Stimulated activated CD4-positive, alpha-beta T cell treated with anti-CD3 and anti-CD28 coated beads, Interleukin-12 subunit alpha, Interleukin-12 subunit beta, amount 100 ng/mL, for 4 hours (primary cell): ENCODE measurements at regions not wholly inside any gene's neighbourhood (a gene's known extent, or its start where the extent isn't known, plus 50 kb on each side); places are given as distances from the start of the nearest gene placed in this dataset.

ENCODE experiments used
- DNase-seq: peaks from one replicate; pipeline ENCODE4 v3.0.0-alpha.2; 2020

DNA sequence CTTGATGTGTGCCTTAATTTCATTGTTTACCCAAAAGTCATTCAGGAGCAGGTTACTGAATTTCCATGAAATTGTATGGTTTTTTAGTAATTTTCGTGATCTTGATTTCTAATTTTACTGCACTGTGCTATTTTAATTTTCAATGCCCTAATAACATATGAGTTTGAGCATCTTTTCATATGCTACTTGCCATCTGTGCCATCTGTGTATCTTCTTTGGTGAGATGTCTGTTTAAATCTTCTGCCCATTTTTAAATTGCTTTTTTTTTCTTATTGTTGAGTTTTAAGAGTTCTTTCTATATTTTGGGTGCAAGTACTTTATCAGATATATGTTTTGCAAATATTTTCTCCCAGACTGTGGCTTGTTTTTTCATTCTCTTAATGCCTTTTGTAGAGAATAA is 165.9 kb downstream of the ST6GAL2 start:
- no peak for DNase-seq

DNA sequence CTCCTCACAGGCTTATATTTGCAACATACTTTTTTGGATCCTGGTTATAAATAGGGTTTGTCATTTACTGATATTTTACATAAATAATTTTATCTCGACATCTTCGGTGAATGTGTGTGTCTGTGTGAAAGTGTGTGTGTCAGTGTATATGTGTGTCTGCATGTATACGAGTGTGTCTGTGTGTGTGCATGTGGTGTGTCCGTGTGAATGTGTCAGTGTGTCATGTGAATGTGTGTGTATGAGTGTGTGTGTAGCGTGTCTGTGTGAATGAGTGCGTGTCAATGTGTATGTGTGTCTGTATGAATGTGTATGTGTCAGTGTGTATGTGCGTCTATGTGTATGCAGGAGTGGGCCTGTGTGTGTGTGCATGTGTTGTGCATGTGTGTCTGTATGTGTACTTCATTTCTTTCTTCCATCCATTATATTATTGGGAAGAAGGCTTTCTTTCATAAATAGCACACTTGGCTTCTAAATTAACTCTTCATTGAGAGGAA is 161.6 kb downstream of the ST6GAL2 start:
- DNase-seq = no peak

DNA sequence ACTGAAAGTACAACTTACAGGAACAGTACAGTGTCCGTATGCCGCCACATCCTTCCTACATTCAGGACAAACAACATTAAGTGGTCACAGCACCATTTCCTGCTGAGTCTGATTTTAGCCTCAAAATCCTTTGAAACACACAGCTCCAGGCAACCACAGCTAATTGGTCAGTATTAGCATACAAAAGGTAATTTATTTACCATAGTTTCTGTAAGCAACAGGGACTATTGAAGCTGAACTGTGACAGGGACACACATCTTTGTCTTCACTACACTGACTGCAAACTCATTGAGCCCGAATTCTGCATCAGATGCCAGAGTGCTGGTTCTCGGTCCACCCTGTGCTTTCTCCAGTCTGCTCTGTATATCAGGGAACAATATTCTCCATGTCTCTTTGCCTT is 151.8 kb downstream of the ST6GAL2 start:
- DNase-seq = no peak

DNA sequence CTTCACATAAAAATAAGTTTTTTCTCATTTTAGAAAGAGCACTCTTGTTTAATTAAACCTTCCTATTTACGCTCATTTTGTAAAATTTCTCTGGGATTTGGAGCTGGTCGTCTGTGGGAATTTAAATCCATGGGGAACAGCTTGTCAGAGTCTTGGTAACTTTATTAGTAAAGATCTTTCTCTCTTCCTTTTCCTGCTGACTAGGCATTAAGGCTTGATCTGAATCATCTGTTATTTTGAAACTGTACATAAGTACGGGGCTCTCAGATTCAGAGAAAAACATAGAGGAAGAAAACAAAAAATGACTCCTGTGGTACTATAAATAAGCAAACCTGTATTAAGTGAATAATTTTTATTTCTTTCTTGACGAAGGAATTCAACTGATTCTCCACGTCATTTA is 150.2 kb downstream of the ST6GAL2 start:
- DNase-seq = no peak

DNA sequence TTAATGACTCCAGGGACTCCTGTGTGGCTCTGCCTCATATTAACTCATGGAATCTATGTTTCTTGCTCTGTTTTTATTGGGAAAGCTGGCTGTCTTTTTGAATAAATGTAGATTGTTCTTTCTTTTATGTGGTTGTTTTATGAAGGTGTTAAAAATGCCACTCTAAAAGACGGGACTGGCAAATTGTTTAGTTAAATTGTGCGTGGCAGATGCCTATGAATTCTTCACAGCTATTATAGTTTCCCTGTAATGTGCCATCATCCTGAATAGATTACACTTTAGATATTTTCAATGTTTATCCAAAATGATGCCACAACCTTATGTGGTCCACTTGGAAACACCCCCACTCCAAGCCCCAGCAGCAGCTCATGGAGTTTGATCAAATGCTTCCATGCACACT is 149.7 kb downstream of the ST6GAL2 start:
- no peak for DNase-seq

DNA sequence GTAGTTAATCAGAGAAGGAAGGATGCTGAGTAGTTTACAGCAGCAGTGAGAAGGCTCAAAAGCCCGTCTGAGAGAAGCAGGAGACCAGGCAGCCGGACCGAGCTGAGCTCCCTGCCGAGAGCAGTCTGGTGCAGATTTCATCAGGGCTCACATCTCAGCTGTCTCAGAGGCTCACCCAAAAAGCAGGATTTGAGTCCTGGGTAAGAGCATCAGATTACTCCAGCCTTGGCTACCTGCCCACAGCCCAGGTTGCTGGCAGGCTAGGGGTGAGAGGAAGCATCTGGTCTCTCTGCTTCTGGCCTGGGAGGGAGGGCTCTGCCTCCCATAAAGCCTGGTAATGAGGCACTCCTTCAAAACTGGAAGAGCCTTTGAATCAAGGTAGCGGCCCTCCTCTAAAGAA is 140.5 kb downstream of the ST6GAL2 start:
- no peak for DNase-seq

DNA sequence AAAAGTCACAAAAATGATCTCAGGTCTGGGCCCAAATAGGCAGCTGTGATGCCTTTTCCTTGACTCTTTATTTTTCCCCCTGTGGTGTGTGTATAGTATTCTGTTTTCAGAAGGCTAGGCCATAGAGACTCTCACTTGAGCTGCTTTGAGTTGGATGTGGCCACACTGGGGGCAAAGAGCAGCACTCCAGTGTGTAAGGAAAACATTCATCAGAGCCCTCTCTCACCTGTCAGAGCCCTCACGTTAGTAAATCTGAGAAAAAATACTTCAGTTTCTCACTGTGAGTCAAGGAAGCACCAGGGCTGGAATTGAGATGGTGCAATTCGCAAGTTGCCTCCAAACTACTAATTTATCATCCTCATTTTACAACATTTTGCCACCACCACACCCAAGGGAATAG is 136.1 kb downstream of the ST6GAL2 start:
- DNase-seq = no peak
